BLaER1 (cell line): ENCODE measurements at regions not wholly inside any gene's neighbourhood (a gene's known extent, or its start where the extent isn't known, plus 50 kb on each side); places are given as distances from the start of the nearest gene placed in this dataset.

Experiments used
- H3K27ac ChIP-seq: shearing (Covaris generic); formaldehyde crosslinking; 2 replicates; pipeline ENCODE4 v1.8.1; 2022
- H3K27me3 ChIP-seq: shearing (Covaris generic); formaldehyde crosslinking; 2 replicates; pipeline ENCODE4 v1.8.1; 2022
- H3K36me3 ChIP-seq: shearing (Covaris generic); formaldehyde crosslinking; 2 replicates; pipeline ENCODE4 v1.8.1; 2022
- H3K4me1 ChIP-seq: shearing (Covaris generic); formaldehyde crosslinking; 2 replicates; pipeline ENCODE4 v1.8.1; 2022
- H3K4me2 ChIP-seq: shearing (Covaris generic); formaldehyde crosslinking; 2 replicates; pipeline ENCODE4 v1.8.1; 2022
- H3K4me3 ChIP-seq: shearing (Covaris generic); formaldehyde crosslinking; 2 replicates; pipeline ENCODE4 v1.8.1; 2022
- H3K9ac ChIP-seq: shearing (Covaris generic); formaldehyde crosslinking; 2 replicates; pipeline ENCODE4 v1.8.1; 2022
- H3K9me3 ChIP-seq: shearing (Covaris generic); formaldehyde crosslinking; 2 replicates; pipeline ENCODE4 v1.8.1; 2022
- H4K20me1 ChIP-seq: shearing (Covaris generic); formaldehyde crosslinking; 2 replicates; pipeline ENCODE4 v1.8.1; 2022
- Cebpa-rat ChIP-seq: shearing (Covaris generic); IDR thresholded peaks from 2 replicates; pipeline ENCODE4 v1.8.1; 2022

GRCh38 chr4:35494955-35495354 is 749.4 kb downstream of the ARAP2 start:
- Histone ChIP-seq H3K4me2 (no peak overlapping the region), H3K27ac (no peak overlapping the region), H3K4me1 (no peaks in the 10 kb centered on the region), H3K27me3 (no peaks in the 10 kb centered on the region), H3K36me3 (no peaks in the 10 kb centered on the region), H3K9ac (no peak overlapping the region), H4K20me1 (no peaks in the 10 kb centered on the region), H3K9me3 (peaks cover 2% of the 10 kb centered on the region; the same call in 1 of the 2 replicates), H3K4me3 (no peak overlapping the region)
- no peak for TF ChIP-seq Cebpa-rat

- H3K9ac ChIP-seq, result no peak overlapping the region
- no peaks in the 10 kb centered on the region for H3K36me3 ChIP-seq
- no peaks in the 10 kb centered on the region for H3K27me3 ChIP-seq
- TF ChIP-seq Cebpa-rat, result no peak
- no peak overlapping the region for H3K4me3 ChIP-seq
- 0 out of 2 replicates have a peak overlapping the region, but pooled peaks have one; percentile 30 for H3K27ac ChIP-seq
- no peaks in the 10 kb centered on the region for H4K20me1 ChIP-seq
- H3K4me1 ChIP-seq, result no peaks in the 10 kb centered on the region
- no peaks in the 10 kb centered on the region for H3K9me3 ChIP-seq
- H3K4me2 ChIP-seq, result no peak overlapping the region
Observed at GRCh38 chr4:35500812-35501211, 743.5 kb downstream of the ARAP2 start.

- Histone ChIP-seq H3K4me2 (no peak overlapping the region), H3K27ac (no peak overlapping the region), H3K4me3 (no peak overlapping the region), H3K27me3 (no peaks in the 10 kb centered on the region), H3K9ac (no peak overlapping the region), H4K20me1 (no peaks in the 10 kb centered on the region), H3K36me3 (no peaks in the 10 kb centered on the region), H3K9me3 (no peaks in the 10 kb centered on the region), H3K4me1 (no peaks in the 10 kb centered on the region)
- no peak for TF ChIP-seq Cebpa-rat
Observed at GRCh38 chr4:35503435-35503834, 740.9 kb downstream of the ARAP2 start.

GRCh38 chr4:35506161-35506560 is 738.2 kb downstream of the ARAP2 start:
- Histone ChIP-seq H3K9me3 (no peaks in the 10 kb centered on the region), H4K20me1 (no peaks in the 10 kb centered on the region), H3K36me3 (no peaks in the 10 kb centered on the region), H3K4me1 (no peaks in the 10 kb centered on the region), H3K27ac (no peak overlapping the region), H3K4me2 (no peak overlapping the region), H3K4me3 (no peak overlapping the region), H3K9ac (no peak overlapping the region), H3K27me3 (no peaks in the 10 kb centered on the region)
- no peak for TF ChIP-seq Cebpa-rat

- Histone ChIP-seq H3K36me3 (no peaks in the 10 kb centered on the region), H3K27me3 (no peaks in the 10 kb centered on the region), H3K9ac (no peak overlapping the region), H3K4me1 (no peaks in the 10 kb centered on the region), H3K4me3 (no peak overlapping the region), H4K20me1 (no peaks in the 10 kb centered on the region), H3K27ac (no peak overlapping the region), H3K4me2 (no peak overlapping the region), H3K9me3 (no peaks in the 10 kb centered on the region)
- TF ChIP-seq Cebpa-rat, result no peak
Observed at GRCh38 chr4:35511851-35512250, 732.5 kb downstream of the ARAP2 start.

GRCh38 chr4:35516102-35516501 is 728.2 kb downstream of the ARAP2 start:
- no peak for TF ChIP-seq Cebpa-rat
- Histone ChIP-seq H3K9me3 (no peaks in the 10 kb centered on the region), H3K4me1 (no peaks in the 10 kb centered on the region), H3K4me3 (no peak overlapping the region), H3K36me3 (no peaks in the 10 kb centered on the region), H4K20me1 (no peaks in the 10 kb centered on the region), H3K9ac (no peak overlapping the region), H3K27ac (no peak overlapping the region), H3K27me3 (no peaks in the 10 kb centered on the region), H3K4me2 (no peak overlapping the region)

GRCh38 chr4:35520059-35520458 is 724.3 kb downstream of the ARAP2 start:
- Histone ChIP-seq H3K27ac (no peak overlapping the region), H3K4me3 (no peak overlapping the region), H3K4me1 (no peaks in the 10 kb centered on the region), H3K9ac (no peak overlapping the region), H3K9me3 (no peaks in the 10 kb centered on the region), H4K20me1 (no peaks in the 10 kb centered on the region), H3K27me3 (no peaks in the 10 kb centered on the region), H3K4me2 (no peak overlapping the region), H3K36me3 (no peaks in the 10 kb centered on the region)
- no peak for TF ChIP-seq Cebpa-rat

GRCh38 chr4:35521682-35522081 is 722.6 kb downstream of the ARAP2 start:
- Histone ChIP-seq H3K4me3 (no peak overlapping the region), H3K4me1 (no peaks in the 10 kb centered on the region), H3K4me2 (no peak overlapping the region), H3K27ac (no peak overlapping the region), H3K9ac (no peak overlapping the region), H3K36me3 (no peaks in the 10 kb centered on the region), H3K27me3 (no peaks in the 10 kb centered on the region), H3K9me3 (no peaks in the 10 kb centered on the region), H4K20me1 (no peaks in the 10 kb centered on the region)
- no peak for TF ChIP-seq Cebpa-rat

- H4K20me1 ChIP-seq, result no peaks in the 10 kb centered on the region
- H3K27me3 ChIP-seq, result no peaks in the 10 kb centered on the region
- no peak overlapping the region for H3K27ac ChIP-seq
- TF ChIP-seq Cebpa-rat, result no peak
- H3K9me3 ChIP-seq, result no peaks in the 10 kb centered on the region
- no peak overlapping the region for H3K4me3 ChIP-seq
- no peak overlapping the region for H3K4me2 ChIP-seq
- H3K4me1 ChIP-seq, result no peaks in the 10 kb centered on the region
- H3K36me3 ChIP-seq, result no peaks in the 10 kb centered on the region
- H3K9ac ChIP-seq, result no peak overlapping the region
Observed at GRCh38 chr4:35525192-35525978, 718.9 kb downstream of the ARAP2 start.

GRCh38 chr4:35526456-35526855 is 717.9 kb downstream of the ARAP2 start:
- Histone ChIP-seq H3K9me3 (no peaks in the 10 kb centered on the region), H3K36me3 (no peaks in the 10 kb centered on the region), H3K4me2 (no peak overlapping the region), H4K20me1 (no peaks in the 10 kb centered on the region), H3K27ac (no peak overlapping the region), H3K4me3 (no peak overlapping the region), H3K9ac (no peak overlapping the region), H3K4me1 (no peaks in the 10 kb centered on the region), H3K27me3 (no peaks in the 10 kb centered on the region)
- no peak for TF ChIP-seq Cebpa-rat
